Stimulated activated naive CD8-positive, alpha-beta T cell treated with anti-CD3 and anti-CD28 coated beads, Interleukin-15, amount 100 ng/mL, for 72 hours (primary cell): ENCODE measurements at regions not wholly inside any gene's neighbourhood (a gene's known extent, or its start where the extent isn't known, plus 50 kb on each side); places are given as distances from the start of the nearest gene placed in this dataset.

Experiments
- ATAC-seq: fragments of 150-1000 bp; cut with Tn5 transposase; 2 replicates; pipeline ENCODE4 v1.10.0; 2021; ENCODE audit warnings: mild to moderate bottlenecking, moderate library complexity
- DNase-seq, 2 donors: peaks; one replicate each; pipeline ENCODE4 v3.0.0; 2021 to 2022
- H3K27ac Mint-ChIP-seq, 2 donors: one replicate each; pipeline ENCODE4 v1.8.0; 2022; ENCODE audit warnings: mild to moderate bottlenecking in 2 of 2, mixed read lengths in 2 of 2, moderate library complexity in 2 of 2
- H3K27me3 Mint-ChIP-seq: one replicate; pipeline ENCODE4 v1.8.0; 2022; ENCODE audit warnings: mixed read lengths
- H3K4me1 Mint-ChIP-seq: one replicate; pipeline ENCODE4 v1.8.0; 2022; ENCODE audit warnings: mild to moderate bottlenecking, mixed read lengths
- H3K4me3 Mint-ChIP-seq, 2 donors: one replicate each; pipeline ENCODE4 v1.8.0; 2022; ENCODE audit warnings: mild to moderate bottlenecking in 2 of 2, mixed read lengths in 2 of 2, moderate library complexity in 1 of 2
- H3K9me3 Mint-ChIP-seq, 2 donors: one replicate each; pipeline ENCODE4 v1.8.0; 2022; ENCODE audit warnings: mixed read lengths in 2 of 2

DNA sequence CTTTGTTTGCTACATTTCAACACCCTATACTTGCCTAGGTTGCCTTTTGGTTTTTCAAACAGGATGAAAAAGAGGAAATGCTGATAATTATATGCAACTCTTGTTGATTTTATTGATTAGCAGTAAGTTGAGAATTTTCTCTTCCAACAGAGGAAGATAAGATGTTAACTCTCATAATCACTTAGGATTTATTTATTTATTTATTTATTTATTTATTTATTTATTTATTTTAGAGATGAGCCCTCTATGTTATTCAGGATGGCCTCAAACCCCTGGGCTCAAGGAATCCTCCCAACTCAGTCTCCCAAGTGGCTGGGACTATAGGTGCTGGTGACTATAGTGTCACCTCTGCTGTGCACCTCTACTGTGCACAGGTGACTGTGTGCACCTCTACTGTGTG lies 111.4 kb upstream of the GLS start:
- Mint-ChIP-seq H3K4me3 (no peak overlapping the region), H3K9me3 (no peaks in the 10 kb centered on the region), H3K4me1 (peaks cover 7% of the 10 kb centered on the region), H3K27ac (no peak overlapping the region), H3K27me3 (no peaks in the 10 kb centered on the region)
- ATAC-seq: peak; percentile 35
- DNase-seq: no peak

DNA sequence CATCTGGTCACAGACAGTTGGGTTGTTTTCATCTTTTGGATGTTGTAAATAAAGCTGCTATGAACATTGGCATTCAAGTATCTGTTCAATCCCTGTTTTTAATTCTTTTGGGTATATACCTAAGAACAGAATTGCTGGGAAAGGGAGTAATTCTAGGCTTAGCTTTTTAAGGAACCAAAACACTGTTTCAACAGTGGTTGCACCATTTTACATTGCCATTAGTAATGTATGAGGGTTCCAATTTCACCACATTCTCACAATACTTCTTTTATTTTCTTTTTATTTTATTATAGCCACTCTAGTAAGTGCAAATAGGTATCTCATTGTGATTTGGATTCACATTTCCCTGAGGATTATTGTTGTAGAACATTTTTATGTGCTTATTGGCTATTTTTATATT lies 108.9 kb upstream of the GLS start:
- Mint-ChIP-seq H3K4me3 (no peak overlapping the region), H3K4me1 (no peaks in the 10 kb centered on the region), H3K27ac (no peak overlapping the region), H3K9me3 (no peaks in the 10 kb centered on the region), H3K27me3 (peaks cover 16% of the 10 kb centered on the region)
- DNase-seq (no peak), ATAC-seq (no peak)

DNA sequence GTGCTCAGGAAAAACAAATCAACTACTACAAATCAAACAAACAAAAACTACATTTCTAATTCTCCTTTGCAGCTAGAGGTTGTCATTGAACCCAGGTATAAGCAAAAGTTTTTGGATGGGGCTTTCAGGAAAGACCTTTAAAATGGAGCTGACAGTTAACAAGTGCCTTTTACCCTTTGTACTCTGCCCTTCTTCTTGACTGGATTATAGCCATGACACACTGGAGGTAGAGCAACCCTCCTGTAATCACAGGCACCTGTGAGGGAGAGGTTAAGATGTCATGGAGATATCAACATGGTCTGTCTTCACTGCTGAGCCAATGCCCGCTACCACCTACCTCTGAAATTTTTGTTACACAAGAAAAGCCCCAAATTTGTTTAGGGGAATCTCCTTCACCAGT lies 100.0 kb upstream of the GLS start:
- DNase-seq (no peak), ATAC-seq (no peak)
- no peak overlapping the region for H3K4me3 Mint-ChIP-seq
- no peak overlapping the region for H3K27ac Mint-ChIP-seq
- peaks cover 22% of the 10 kb centered on the region for H3K27me3 Mint-ChIP-seq
- H3K4me1 Mint-ChIP-seq: peaks cover 24% of the 10 kb centered on the region
- peaks cover 6 to 9% of the 10 kb centered on the region in 2 donors for H3K9me3 Mint-ChIP-seq

- H3K4me3 Mint-ChIP-seq: no peak overlapping the region
- DNase-seq: peak; percentile 34 to 57
- ATAC-seq: peak; percentile 64
- no peak overlapping the region for H3K27ac Mint-ChIP-seq
- H3K27me3 Mint-ChIP-seq: peaks cover 11% of the 10 kb centered on the region
- peaks cover 6 to 9% of the 10 kb centered on the region in 2 donors for H3K9me3 Mint-ChIP-seq
- peaks cover 35% of the 10 kb centered on the region for H3K4me1 Mint-ChIP-seq
These were observed 98.9 kb upstream of the GLS start for GRCh38 chr2:190781604-190782198.

GRCh38 chr2:190782264-190782663 lies 98.4 kb upstream of the GLS start:
- ATAC-seq (no peak), DNase-seq (no peak)
- Mint-ChIP-seq H3K4me1 (peaks cover 37% of the 10 kb centered on the region), H3K4me3 (no peak overlapping the region), H3K27ac (no peak overlapping the region), H3K27me3 (peaks cover 6% of the 10 kb centered on the region), H3K9me3 (peaks cover 6 to 9% of the 10 kb centered on the region in 2 donors)

DNA sequence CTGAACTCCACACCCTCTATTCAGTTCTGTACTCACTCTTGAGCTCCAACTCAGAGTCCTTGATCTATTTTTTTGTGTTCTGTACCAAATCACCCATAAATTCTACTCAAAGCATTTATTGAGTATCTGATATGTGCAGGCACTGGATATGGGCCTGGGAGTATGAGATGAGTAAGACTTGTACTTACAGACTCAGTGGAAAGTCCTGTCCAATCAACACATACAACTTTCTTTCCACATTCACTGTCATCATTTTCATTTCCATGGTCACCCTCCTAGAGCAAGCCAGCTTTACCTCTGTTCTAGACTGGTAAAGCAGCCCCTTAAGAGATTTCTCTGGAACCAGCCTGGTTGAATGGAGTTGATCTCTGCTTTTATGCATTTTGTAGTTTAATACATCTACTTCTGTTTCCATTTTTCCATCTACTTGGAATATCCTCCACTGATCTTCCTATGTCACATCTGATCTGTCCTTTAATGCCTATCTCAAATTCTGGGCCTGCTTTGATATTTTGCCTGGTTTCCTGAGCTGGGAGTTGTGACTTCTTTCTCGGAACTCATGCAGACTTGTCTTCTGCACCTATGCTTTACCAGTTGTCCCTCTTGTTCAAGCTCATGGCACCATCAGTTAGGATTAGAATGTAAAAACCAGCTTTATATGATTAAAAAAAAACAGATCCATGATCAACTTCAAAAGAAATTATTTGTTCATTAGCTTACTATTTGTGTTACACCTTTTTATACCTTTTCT lies 96.9 kb upstream of the GLS start:
- no peak overlapping the region for H3K4me3 Mint-ChIP-seq
- DNase-seq: no peak
- no peak for ATAC-seq

DNA sequence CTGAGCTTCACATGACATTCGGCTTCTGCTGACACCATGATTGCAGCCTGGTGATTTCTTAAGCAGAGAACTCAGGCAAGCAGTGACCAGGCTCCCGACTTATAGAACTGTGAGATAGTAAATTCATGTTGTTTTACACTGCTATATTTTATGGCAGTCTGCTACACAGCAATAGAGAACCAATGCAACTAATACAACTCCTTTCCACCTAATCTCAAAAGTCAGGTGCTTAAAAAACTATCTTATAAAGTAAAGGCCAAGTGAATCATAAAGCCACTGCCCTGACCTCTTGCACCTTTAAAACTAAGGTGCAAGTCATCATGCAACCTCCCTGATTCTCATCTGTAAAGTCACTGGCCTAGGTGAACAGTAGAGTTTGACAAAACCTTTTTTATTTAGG lies 95.3 kb upstream of the GLS start:
- H3K9me3 Mint-ChIP-seq: peaks cover 6 to 9% of the 10 kb centered on the region in 2 donors
- DNase-seq: no peak
- H3K27ac Mint-ChIP-seq: no peak overlapping the region
- peaks cover 54% of the 10 kb centered on the region for H3K4me1 Mint-ChIP-seq
- ATAC-seq: peak; percentile 49
- no peak overlapping the region for H3K4me3 Mint-ChIP-seq
- H3K27me3 Mint-ChIP-seq: peaks cover 6% of the 10 kb centered on the region

More for the DNA sequence above, 96.9 kb upstream of the GLS start:
- Mint-ChIP-seq H3K27me3 (peaks cover 6% of the 10 kb centered on the region), H3K27ac (peak overlapping the region in 1 of 2 donors; percentile 44), H3K4me1 (peaks cover 37% of the 10 kb centered on the region), H3K9me3 (peaks cover 6 to 9% of the 10 kb centered on the region in 2 donors)

DNA sequence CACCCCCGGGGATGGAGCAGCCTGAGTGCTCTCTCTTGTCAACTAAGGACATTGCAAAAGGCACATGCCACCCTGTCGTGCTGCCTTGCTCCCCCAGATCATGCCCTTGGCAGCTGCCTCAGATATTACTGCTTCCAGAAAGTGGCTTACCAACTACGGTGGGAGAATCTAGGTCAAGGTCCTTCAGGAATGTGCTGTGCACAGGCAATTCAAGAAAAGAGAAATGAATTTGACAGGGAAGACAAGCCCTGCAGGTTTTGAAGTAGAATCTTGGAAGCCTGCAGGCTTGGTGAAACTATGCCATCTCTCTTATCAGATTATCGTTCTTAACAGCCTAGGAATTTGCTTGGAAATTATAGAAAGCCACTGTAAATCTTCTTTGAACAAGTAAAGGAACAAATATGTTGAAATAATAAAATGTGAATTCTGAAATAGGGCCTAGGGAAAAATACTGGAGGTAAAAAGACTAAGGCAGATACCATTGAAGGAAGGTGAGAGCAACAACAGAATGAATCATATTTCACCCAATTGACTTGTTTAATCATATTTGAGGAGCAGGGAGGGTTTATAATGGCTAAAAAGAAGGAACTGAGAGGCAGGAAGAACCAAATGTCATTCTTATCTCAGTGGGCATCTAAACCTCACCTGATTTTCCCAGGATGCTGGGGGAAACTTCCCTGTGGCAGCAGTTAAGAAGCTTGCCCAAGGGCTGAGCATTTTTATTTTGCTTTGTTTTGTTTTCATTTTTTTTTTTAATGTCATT lies 94.0 kb upstream of the GLS start:
- peaks cover 6 to 9% of the 10 kb centered on the region in 2 donors for H3K9me3 Mint-ChIP-seq
- DNase-seq (no peak), ATAC-seq (no peak)
- H3K4me1 Mint-ChIP-seq: peaks cover 59% of the 10 kb centered on the region
- H3K4me3 Mint-ChIP-seq: no peak overlapping the region
- H3K27ac Mint-ChIP-seq: no peak overlapping the region
- peaks cover 6% of the 10 kb centered on the region for H3K27me3 Mint-ChIP-seq

- H3K27ac Mint-ChIP-seq: no peak overlapping the region
- ATAC-seq (no peak), DNase-seq (no peak)
- H3K9me3 Mint-ChIP-seq: peaks cover 6 to 9% of the 10 kb centered on the region in 2 donors
- peaks cover 66% of the 10 kb centered on the region for H3K4me1 Mint-ChIP-seq
- H3K27me3 Mint-ChIP-seq: peaks cover 6% of the 10 kb centered on the region
- H3K4me3 Mint-ChIP-seq: no peak overlapping the region
These were observed 92.8 kb upstream of the GLS start for GRCh38 chr2:190787743-190788235.

- Mint-ChIP-seq H3K9me3 (peaks cover 0 to 4% of the 10 kb centered on the region in 2 donors), H3K4me3 (no peak overlapping the region)
These were observed 91.3 kb upstream of the GLS start for GRCh38 chr2:190789074-190790004.

GRCh38 chr2:190791347-190791975 lies 89.2 kb upstream of the GLS start:
- ATAC-seq (peak; percentile 85), DNase-seq (peak; percentile 37 to 56)
- no peaks in the 10 kb centered on the region for H3K27me3 Mint-ChIP-seq
- peaks cover 0 to 4% of the 10 kb centered on the region in 2 donors for H3K9me3 Mint-ChIP-seq
- peaks cover 79% of the 10 kb centered on the region for H3K4me1 Mint-ChIP-seq
- H3K27ac Mint-ChIP-seq: peak overlapping the region in 1 of 2 donors; percentile 93
- H3K4me3 Mint-ChIP-seq: peak overlapping the region; percentile 69 to 73

More at GRCh38 chr2:190789074-190790004, 91.3 kb upstream of the GLS start:
- H3K27me3 Mint-ChIP-seq: no peaks in the 10 kb centered on the region
- peaks cover 72% of the 10 kb centered on the region for H3K4me1 Mint-ChIP-seq
- DNase-seq: no peak
- ATAC-seq: no peak
- H3K27ac Mint-ChIP-seq: no peak overlapping the region

DNA sequence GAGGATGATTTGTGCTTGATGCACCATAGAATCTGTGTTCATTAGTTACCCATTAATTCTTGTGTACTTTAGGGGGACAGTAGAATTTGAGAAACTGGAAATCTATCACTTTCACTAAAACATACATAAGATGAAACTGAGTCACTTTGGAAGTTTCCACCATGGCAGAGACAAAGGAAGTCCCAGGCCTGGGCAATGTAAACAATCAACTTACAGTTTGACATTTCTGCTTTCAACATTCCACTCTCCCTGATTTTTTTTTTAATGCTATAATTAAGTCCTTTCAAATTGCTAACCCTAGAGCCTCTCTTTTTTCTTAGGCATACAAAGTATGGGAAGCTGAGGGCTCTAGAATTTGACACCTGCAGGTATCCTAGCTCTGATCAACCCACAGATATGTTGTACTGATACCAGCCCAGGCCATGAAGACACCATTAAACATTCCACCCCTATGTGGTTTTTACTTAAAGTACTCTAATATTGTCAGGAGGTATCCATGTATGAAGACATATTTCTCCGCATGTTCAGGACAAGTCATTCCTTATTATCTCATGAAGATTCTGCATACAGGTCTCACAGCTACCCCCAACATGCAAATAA lies 88.5 kb upstream of the GLS start:
- Mint-ChIP-seq H3K4me3 (peak overlapping the region; percentile 69 to 73), H3K27ac (peak overlapping the region in 1 of 2 donors; percentile 93), H3K9me3 (peaks cover 0 to 4% of the 10 kb centered on the region in 2 donors), H3K27me3 (no peaks in the 10 kb centered on the region), H3K4me1 (peaks cover 74% of the 10 kb centered on the region)
- ATAC-seq (no peak), DNase-seq (no peak)

GRCh38 chr2:190792956-190793888 lies 87.4 kb upstream of the GLS start:
- H3K27me3 Mint-ChIP-seq: no peaks in the 10 kb centered on the region
- H3K4me3 Mint-ChIP-seq: peak overlapping the region; percentile 69 to 76
- peak overlapping the region; percentile 79 to 89 for H3K27ac Mint-ChIP-seq
- DNase-seq (peak in 1 of 2 donors; percentile 12), ATAC-seq (peak; percentile 69)
- H3K9me3 Mint-ChIP-seq: peaks cover 0 to 4% of the 10 kb centered on the region in 2 donors
- peaks cover 74% of the 10 kb centered on the region for H3K4me1 Mint-ChIP-seq
